ENCODE measurements at regions not wholly inside any gene's neighbourhood (a gene's known extent, or its start where the extent isn't known, plus 50 kb on each side); places are given as distances from the start of the nearest gene placed in this dataset.

DNA sequence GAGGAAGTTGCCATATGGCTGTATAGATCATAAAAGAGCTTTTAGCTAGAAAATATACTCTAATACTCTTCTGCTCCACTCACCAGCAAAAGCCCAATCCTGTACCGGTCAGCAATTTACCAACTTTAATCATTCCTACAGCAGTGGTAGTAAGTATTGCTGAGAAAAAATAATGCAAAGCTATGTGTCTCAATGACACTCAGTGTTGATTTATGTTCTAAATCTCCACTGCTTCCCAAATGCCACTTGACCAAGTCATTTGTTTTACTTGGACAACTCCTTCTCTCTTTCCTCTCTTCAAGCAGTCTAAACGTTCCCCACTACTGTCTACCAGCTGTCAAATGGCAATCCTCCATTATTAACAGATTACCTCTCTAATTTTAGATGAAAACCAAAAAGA, 201.8 kb upstream of the GK2 start:
- Mint-ChIP-seq H3K27ac (no peak overlapping the region), H3K4me3 (no peak overlapping the region), H3K36me3 (ENCODE audit: low read depth) (no peaks in the 10 kb centered on the region), H3K9me3 (no peaks in the 10 kb centered on the region), H3K27me3 (no peaks in the 10 kb centered on the region), H3K4me1 (ENCODE audit: low read depth) (peaks cover under 1% of the 10 kb centered on the region)
- CTCF ChIA-PET: interaction anchor here (0.6 kb wide), 1 partner anchor 1833 kb away, joined by 4 read pairs; no protein-coding TSS in a partner anchor
- no peaks in the 10 kb centered on the region for H3K36me3 ChIP-seq (ENCODE audit: insufficient read depth, low read length)
- no peaks in the 10 kb centered on the region for H3K4me1 ChIP-seq (ENCODE audit: insufficient read depth, low read length)
- H3K27ac ChIP-seq (ENCODE audit: low read depth in 1 of 2, low read length in 2 of 2): no peak overlapping the region
- no peaks in the 10 kb centered on the region for H3K9me3 ChIP-seq (ENCODE audit: control insufficient read depth in 1 of 2, insufficient read depth in 1 of 2, low read length in 2 of 2)
- peaks cover 0 to 3% of the 10 kb centered on the region in 2 experiments for H3K27me3 ChIP-seq (ENCODE audit: control insufficient read depth in 1 of 2, insufficient read depth in 2 of 2, low read length in 2 of 2)
- POLR2A ChIA-PET: no interaction called here
- H3K4me3 ChIP-seq (ENCODE audit: low read length): no peak overlapping the region
- TF ChIP-seq, protein P1, sequence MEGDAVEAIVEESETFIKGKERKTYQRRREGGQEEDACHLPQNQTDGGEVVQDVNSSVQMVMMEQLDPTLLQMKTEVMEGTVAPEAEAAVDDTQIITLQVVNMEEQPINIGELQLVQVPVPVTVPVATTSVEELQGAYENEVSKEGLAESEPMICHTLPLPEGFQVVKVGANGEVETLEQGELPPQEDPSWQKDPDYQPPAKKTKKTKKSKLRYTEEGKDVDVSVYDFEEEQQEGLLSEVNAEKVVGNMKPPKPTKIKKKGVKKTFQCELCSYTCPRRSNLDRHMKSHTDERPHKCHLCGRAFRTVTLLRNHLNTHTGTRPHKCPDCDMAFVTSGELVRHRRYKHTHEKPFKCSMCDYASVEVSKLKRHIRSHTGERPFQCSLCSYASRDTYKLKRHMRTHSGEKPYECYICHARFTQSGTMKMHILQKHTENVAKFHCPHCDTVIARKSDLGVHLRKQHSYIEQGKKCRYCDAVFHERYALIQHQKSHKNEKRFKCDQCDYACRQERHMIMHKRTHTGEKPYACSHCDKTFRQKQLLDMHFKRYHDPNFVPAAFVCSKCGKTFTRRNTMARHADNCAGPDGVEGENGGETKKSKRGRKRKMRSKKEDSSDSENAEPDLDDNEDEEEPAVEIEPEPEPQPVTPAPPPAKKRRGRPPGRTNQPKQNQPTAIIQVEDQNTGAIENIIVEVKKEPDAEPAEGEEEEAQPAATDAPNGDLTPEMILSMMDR (IDR thresholded peaks at IDR 0.05): no peak
- no peak for DNase-seq
- no peak for ATAC-seq (ENCODE audit: poor library complexity)
- intact Hi-C loops (cut with DNase I, micrococcal nuclease): no loop called here

DNA sequence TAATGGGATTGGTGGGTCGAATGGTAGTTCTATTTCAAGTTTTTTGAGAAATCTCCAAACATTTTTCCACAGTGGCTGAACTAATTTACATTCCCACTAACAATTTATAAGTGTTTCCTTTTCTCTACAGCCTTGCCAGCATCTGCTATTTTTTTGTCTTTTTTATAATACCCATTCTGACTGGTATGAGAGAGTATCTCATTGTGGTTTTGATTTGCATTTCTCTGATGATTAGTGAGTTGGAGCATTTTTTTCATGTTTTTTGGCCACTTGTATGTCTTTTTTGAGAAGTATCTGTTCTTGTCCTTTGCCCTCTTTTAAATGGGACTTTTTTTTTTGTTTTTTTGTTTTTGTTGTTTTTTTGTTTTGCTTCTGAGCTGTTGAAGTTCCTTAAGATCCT, 200.0 kb upstream of the GK2 start:
- TF ChIP-seq, protein P1 (IDR thresholded peaks at IDR 0.05): no peak
- no peaks in the 10 kb centered on the region for H3K27me3 Mint-ChIP-seq
- intact Hi-C loops (cut with DNase I, micrococcal nuclease): no loop called here
- H3K27ac ChIP-seq (ENCODE audit: low read depth in 1 of 2, low read length in 2 of 2): no peak overlapping the region
- no peak overlapping the region for H3K4me3 ChIP-seq (ENCODE audit: low read length)
- ChIA-PET POLR2A (interaction anchor here (0.7 kb wide), 1 partner anchor 88 kb away, joined by 3 read pairs; no protein-coding TSS in a partner anchor), CTCF (interaction anchor here (1.8 kb wide), 1 partner anchor 9 kb away, joined by 4 read pairs; no protein-coding TSS in a partner anchor)
- H3K27ac Mint-ChIP-seq: no peak overlapping the region
- no peaks in the 10 kb centered on the region for H3K36me3 Mint-ChIP-seq (ENCODE audit: low read depth)
- no peak for ATAC-seq (ENCODE audit: poor library complexity)
- H3K4me3 Mint-ChIP-seq: no peak overlapping the region
- peaks cover 17% of the 10 kb centered on the region for H3K4me1 Mint-ChIP-seq (ENCODE audit: low read depth)
- no peaks in the 10 kb centered on the region for H3K4me1 ChIP-seq (ENCODE audit: insufficient read depth, low read length)
- no peak for DNase-seq
- H3K9me3 ChIP-seq (ENCODE audit: control insufficient read depth in 1 of 2, insufficient read depth in 1 of 2, low read length in 2 of 2): no peaks in the 10 kb centered on the region
- H3K9me3 Mint-ChIP-seq: no peaks in the 10 kb centered on the region
- H3K36me3 ChIP-seq (ENCODE audit: insufficient read depth, low read length): no peaks in the 10 kb centered on the region
- peaks cover 0 to 3% of the 10 kb centered on the region in 2 experiments for H3K27me3 ChIP-seq (ENCODE audit: control insufficient read depth in 1 of 2, insufficient read depth in 2 of 2, low read length in 2 of 2)

DNA sequence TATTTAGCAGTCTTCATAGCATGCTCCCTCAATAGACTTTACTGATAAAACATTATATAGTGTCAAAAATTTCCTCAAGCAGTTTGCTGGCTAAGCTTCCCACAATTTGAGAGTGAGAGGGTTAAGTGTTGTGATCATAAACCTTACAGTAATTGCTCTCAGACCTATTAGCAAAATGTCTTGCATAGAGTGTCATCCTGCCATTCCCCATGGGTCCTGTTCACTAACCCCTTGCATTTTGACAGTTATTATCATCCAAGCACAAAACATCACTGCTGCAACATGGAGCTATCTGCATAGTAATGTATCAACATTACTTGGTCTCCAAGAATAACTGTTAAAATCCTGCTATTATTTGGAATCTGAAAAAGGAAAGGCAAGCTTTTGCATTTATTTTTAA, 196.1 kb upstream of the GK2 start:
- no peaks in the 10 kb centered on the region for H3K36me3 ChIP-seq (ENCODE audit: insufficient read depth, low read length)
- Mint-ChIP-seq H3K4me1 (ENCODE audit: low read depth) (peaks cover 17% of the 10 kb centered on the region), H3K4me3 (no peak overlapping the region), H3K36me3 (ENCODE audit: low read depth) (no peaks in the 10 kb centered on the region), H3K27me3 (no peaks in the 10 kb centered on the region), H3K27ac (peak overlapping the region; percentile 64), H3K9me3 (no peaks in the 10 kb centered on the region)
- H3K4me1 ChIP-seq (ENCODE audit: insufficient read depth, low read length): no peaks in the 10 kb centered on the region
- no peak overlapping the region for H3K4me3 ChIP-seq (ENCODE audit: low read length)
- CTCF ChIA-PET: no interaction called here
- DNase-seq (no peak), ATAC-seq (ENCODE audit: poor library complexity) (no peak)
- POLR2A ChIA-PET: no interaction called here
- TF ChIP-seq, protein P1 (IDR thresholded peaks at IDR 0.05): no peak
- no peaks in the 10 kb centered on the region for H3K9me3 ChIP-seq (ENCODE audit: control insufficient read depth in 1 of 2, insufficient read depth in 1 of 2, low read length in 2 of 2)
- no peak overlapping the region for H3K27ac ChIP-seq (ENCODE audit: low read depth in 1 of 2, low read length in 2 of 2)
- intact Hi-C loops (cut with DNase I, micrococcal nuclease): no loop called here
- H3K27me3 ChIP-seq (ENCODE audit: control insufficient read depth in 1 of 2, insufficient read depth in 2 of 2, low read length in 2 of 2): no peaks in the 10 kb centered on the region
